Activated naive CD4-positive, alpha-beta T cell treated with anti-CD3 and anti-CD28 coated beads, Interleukin-2, amount 50 U/mL, for 72 hours (primary cell): ENCODE measurements at regions not wholly inside any gene's neighbourhood (a gene's known extent, or its start where the extent isn't known, plus 50 kb on each side); places are given as distances from the start of the nearest gene placed in this dataset.
A peak's percentile ranks its signal among the peaks of the same experiment; 100 is the strongest.
"Not testable (repeated sequence)": the region's sequence is repeated elsewhere in the genome, so short reads cannot be mapped to it uniquely, and the experiment has no call there.

Experiments
- ATAC-seq, 2 donors: fragments of 150-1000 bp; cut with Tn5 transposase; 2 replicates each; pipeline ENCODE4 v1.10.0; 2021; ENCODE audit warnings: mild to moderate bottlenecking in 2 of 2, moderate library complexity in 2 of 2
- DNase-seq, 2 donors: peaks; one replicate each; pipeline ENCODE4 v3.0.0; 2021 to 2022; ENCODE audit warnings: low spot score in 2 of 2
- H3K27ac Mint-ChIP-seq, 2 donors: one replicate each; pipeline ENCODE4 v1.8.0; 2022; ENCODE audit warnings: mild to moderate bottlenecking in 2 of 2, mixed read lengths in 2 of 2
- H3K36me3 Mint-ChIP-seq, 2 donors: one replicate each; pipeline ENCODE4 v1.8.0; 2022; ENCODE audit warnings: mixed read lengths in 2 of 2
- H3K9me3 Mint-ChIP-seq, 2 donors: one replicate each; pipeline ENCODE4 v1.8.0; 2022; ENCODE audit warnings: mixed read lengths in 2 of 2

GRCh38 chr1:145191272-145191675, 50.7 kb downstream of the PPIAL4D start:
- not testable (repeated sequence) for H3K36me3 Mint-ChIP-seq, H3K9me3 Mint-ChIP-seq, DNase-seq, H3K27ac Mint-ChIP-seq
- peak; percentile 73 to 87 for ATAC-seq

DNA sequence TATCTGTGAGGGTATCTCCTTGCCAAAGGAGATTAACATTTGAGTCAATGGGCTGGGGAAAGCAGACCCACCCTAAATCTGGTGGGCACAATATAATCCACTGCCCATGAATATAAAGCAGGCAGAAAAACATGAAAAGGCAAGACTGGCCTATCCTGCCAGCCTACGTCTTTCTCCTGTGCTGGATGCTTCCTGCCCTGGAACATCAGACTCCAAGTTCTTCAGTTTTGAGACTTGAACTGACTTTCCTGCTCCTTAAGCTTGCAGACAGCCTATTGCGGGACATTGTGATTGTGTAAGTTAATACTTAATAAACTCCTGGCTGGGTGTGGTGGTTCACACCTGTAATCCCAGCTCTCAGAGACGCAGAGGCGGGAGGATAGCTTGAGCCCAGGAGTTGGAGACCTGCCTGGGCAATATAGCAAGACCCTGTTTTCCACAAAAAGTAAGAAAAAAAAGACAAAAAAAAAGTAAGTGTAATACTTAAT, 52.4 kb downstream of the PPIAL4D start:
- not testable (repeated sequence) for H3K9me3 Mint-ChIP-seq, DNase-seq, H3K36me3 Mint-ChIP-seq
- H3K27ac Mint-ChIP-seq, result peak overlapping the region in 1 of 2 donors; percentile 69
- ATAC-seq, result peak in 1 of 2 donors; percentile 20

GRCh38 chr1:145188869-145189542, 53.0 kb downstream of the PPIAL4D start:
- ATAC-seq, result peak; percentile 40 to 60
- DNase-seq, H3K9me3 Mint-ChIP-seq, H3K36me3 Mint-ChIP-seq: not testable (repeated sequence)
- H3K27ac Mint-ChIP-seq, result peak overlapping the region in 1 of 2 donors; percentile 69

DNA sequence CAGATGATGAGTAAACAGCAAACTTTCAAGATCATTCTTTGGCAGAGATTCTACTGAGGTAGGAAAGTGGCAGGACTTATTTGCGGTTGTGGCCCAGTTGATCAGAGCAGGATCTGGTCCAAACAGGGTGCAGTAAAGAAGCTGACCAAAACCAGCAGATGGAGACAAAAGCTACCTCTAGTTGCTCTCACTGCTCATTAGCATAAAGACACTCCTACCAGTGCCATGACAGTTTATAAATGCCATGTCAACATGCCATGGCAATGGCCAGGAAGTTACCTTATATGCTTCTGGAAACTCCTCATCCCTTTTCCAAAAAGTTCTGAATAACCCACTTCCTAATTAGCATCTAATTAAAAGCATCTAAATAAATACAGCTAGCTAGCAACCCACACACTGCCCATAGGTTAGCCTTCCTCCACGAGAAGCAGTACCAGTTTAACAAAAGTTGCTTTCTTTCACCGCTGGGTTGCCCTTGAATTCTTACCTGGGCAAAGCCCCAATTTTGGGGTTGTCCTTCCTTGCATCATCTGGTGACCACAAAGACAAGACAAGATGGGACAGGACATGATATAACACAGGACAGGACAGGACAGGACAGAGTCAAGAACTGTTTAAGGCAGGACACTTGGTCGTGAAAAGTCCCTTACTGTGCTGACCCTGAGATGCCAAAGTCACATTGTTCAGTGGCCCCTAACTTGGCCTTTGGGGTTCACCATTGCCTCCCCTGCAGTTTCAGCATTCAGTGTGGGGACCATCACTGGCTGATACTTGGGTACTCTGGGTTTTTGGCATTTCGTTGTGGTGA, 59.2 kb downstream of the PPIAL4D start:
- H3K9me3 Mint-ChIP-seq, H3K36me3 Mint-ChIP-seq, DNase-seq: not testable (repeated sequence)
- ATAC-seq, result peak; percentile 88 to 98
- H3K27ac Mint-ChIP-seq, result peak overlapping the region in 1 of 2 donors; percentile 32

GRCh38 chr1:145176285-145176925, 65.6 kb downstream of the PPIAL4D start:
- not testable (repeated sequence) for H3K9me3 Mint-ChIP-seq, H3K27ac Mint-ChIP-seq, DNase-seq, H3K36me3 Mint-ChIP-seq
- ATAC-seq, result peak; percentile 90 to 94

DNA sequence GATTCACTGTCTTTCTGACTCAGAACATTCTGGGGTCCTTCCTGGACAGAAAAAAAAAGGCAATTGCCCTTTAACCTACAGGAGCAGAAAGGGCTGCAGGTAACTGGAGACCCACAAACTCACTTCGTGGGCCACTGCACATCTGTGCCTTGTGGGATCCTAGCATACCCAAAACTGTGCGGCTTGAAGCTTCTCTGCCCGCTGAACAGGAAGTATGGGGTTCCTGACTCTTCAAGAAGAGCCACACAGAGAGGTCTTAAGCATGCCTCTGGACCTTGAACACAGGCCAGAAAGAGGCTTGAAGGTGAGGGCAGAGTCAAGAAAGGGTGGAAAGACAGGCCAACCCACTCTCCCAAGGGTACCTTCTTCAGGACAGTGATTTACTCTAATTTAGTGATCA, 67.6 kb downstream of the PPIAL4D start:
- not testable (repeated sequence) for H3K9me3 Mint-ChIP-seq, DNase-seq, H3K27ac Mint-ChIP-seq, H3K36me3 Mint-ChIP-seq
- peak in 1 of 2 donors; percentile 34 for ATAC-seq

GRCh38 chr1:145168220-145168848, 72.6 kb downstream of the FAM72D start:
- not testable (repeated sequence) for H3K27ac Mint-ChIP-seq, DNase-seq, H3K36me3 Mint-ChIP-seq, H3K9me3 Mint-ChIP-seq
- ATAC-seq, result peak; percentile 22 to 55

- not testable (repeated sequence) for ATAC-seq, H3K36me3 Mint-ChIP-seq, H3K27ac Mint-ChIP-seq, DNase-seq, H3K9me3 Mint-ChIP-seq
Measured at GRCh38 chr1:145164360-145164759, 68.6 kb downstream of the FAM72D start.
